ENCODE measurements at regions not wholly inside any gene's neighbourhood (a gene's known extent, or its start where the extent isn't known, plus 50 kb on each side); places are given as distances from the start of the nearest gene placed in this dataset.

GRCh38 chr2:18123211-18123570 lies 244.7 kb downstream of the KCNS3 start:
- no peak for DNase-seq

- DNase-seq = no peak
Observed at GRCh38 chr2:18122544-18123210, 244.2 kb downstream of the KCNS3 start.

- DNase-seq = no peak
Observed at GRCh38 chr2:18119883-18120282, 241.4 kb downstream of the KCNS3 start.

GRCh38 chr2:18118703-18119102 lies 240.2 kb downstream of the KCNS3 start:
- no peak for DNase-seq

GRCh38 chr2:18117592-18117991 lies 239.1 kb downstream of the KCNS3 start:
- peak; percentile 60 for DNase-seq

DNA sequence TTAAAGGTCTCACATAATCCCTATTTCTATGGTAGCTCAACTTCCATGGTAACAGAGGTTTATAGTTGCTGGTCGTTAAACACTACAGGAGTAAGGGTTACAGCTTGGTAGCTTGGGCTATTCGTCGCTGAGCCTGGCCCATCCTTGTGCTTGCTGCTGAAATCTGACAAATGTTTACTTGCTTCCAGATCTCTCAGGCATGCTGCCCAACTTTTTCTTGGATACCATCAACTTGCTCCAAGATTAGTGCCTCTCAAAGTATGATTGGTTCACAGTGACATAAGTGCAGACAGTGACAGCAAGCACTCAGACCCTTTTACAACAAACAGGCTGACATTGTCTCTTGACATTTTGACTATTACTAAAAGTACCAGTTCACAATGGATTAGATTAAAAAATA lies 231.8 kb downstream of the KCNS3 start:
- DNase-seq = no peak

GRCh38 chr2:18106841-18107240 lies 228.4 kb downstream of the KCNS3 start:
- no peak for DNase-seq

- DNase-seq = no peak
Observed at GRCh38 chr2:18105929-18106328, 227.5 kb downstream of the KCNS3 start.

GRCh38 chr2:18104595-18105224 lies 226.2 kb downstream of the KCNS3 start:
- DNase-seq = no peak

DNA sequence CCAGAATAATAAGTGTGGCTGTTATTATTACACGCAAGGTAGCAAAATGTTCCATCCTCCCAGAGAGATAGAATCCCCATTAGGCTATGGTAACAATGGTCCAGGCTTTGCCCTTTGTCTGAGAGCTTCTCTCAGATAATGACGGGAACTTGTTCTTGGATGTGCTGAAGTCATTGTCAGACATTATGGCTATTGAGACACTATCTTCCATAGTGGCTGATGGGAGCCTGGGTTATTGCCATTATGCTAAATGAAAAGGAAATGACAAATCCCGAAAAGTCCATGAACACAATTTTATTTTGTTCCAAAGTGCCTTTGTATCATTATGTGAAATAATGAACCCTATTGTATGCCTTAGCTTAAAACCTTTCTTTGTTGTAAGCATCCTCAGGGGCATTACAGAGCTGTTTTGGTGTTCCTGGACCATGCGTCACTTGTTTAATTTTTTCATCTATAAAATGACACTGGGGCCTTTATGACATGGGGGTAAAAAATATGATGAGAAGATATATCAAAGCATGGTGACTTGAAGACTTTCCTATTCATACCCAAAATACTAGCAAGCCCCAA lies 218.5 kb downstream of the KCNS3 start:
- no peak for DNase-seq

GRCh38 chr2:18094277-18094676 lies 215.8 kb downstream of the KCNS3 start:
- DNase-seq = no peak

GRCh38 chr2:18093196-18093595 lies 214.7 kb downstream of the KCNS3 start:
- DNase-seq = no peak

DNA sequence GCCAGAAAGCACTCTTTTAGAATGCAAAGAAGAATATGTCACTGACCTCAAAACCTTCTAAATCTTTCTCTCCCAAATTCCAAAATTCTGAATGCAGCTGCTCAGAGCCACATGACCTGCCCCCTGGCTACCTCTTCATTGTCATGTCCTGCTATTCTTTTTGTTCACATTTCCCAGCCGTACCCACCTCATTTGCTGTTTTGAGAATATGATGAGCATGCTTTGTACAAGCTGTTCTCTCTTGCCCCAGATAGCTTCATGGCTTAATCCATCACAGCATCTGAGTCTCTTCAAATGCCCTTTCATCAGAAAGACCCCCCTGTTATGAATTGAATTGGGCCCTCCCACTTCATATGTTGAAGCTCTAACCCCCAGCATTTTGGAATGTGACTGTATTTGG lies 214.3 kb downstream of the KCNS3 start:
- no peak for DNase-seq

- DNase-seq = no peak
Observed at GRCh38 chr2:18085593-18085992, 207.1 kb downstream of the KCNS3 start.

- no peak for DNase-seq
Observed at GRCh38 chr2:18084376-18084775, 205.9 kb downstream of the KCNS3 start.

- DNase-seq = no peak
Observed at GRCh38 chr2:18083806-18084205, 205.3 kb downstream of the KCNS3 start.

DNA sequence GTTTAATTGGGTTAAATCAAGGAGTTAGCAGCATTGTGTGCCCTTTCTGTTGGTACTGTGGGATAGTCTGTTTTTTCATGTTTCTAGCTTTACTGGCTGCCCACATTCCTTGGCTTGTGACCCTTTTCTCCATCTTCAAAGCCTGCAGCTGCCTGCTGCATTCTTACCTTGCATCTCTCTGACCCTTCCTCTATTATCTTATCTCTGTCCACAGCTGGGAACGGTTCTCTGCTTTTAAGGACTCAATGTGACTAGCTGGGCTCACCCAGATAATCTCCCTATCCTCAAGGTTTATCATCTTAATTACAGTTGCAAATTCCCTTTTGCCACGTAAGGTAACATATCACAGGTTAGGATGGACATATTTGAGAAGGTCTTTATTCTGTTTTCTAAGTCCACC lies 199.7 kb downstream of the KCNS3 start:
- peak; percentile 50 for DNase-seq

DNA sequence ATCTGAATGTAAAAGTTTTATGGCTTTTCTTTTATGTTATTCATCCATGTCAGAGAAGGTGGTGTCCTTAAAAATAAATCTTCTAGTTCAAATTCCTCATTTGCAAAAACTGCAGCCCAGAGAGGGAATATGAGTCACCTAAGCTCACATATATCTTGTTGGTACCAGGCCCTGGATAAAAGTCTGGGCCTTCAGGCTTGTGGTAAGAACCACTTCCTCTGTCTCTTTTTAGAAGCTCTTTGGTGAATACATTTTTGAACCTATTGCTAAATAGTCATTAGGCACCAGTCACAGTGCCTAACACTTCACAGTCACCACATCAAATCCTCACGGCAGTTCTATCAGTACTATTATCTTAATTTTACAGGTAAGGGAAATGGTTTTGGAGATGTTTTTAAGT lies 199.2 kb downstream of the KCNS3 start:
- peak; percentile 66 for DNase-seq

GRCh38 chr2:18077231-18077630 lies 198.8 kb downstream of the KCNS3 start:
- no peak for DNase-seq

DNA sequence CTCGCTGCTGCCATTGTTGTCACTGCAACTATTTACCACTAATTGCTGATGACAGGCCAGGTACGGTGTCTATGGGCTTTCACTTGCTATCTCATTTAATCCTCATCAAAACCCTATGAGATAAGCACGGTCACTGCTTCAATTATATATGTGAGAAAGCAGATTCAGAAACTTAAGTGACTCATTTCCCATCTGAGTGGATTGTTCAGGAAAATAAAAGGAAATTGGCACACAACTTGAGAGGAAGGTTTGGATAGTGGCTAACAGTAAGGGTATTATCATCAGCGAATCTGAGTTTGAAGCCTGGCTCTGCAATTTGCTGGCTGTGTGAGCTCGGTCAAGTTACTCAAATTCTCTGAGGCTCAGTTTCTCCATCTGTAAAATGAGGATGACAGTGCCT lies 196.0 kb downstream of the KCNS3 start:
- no peak for DNase-seq

DNA sequence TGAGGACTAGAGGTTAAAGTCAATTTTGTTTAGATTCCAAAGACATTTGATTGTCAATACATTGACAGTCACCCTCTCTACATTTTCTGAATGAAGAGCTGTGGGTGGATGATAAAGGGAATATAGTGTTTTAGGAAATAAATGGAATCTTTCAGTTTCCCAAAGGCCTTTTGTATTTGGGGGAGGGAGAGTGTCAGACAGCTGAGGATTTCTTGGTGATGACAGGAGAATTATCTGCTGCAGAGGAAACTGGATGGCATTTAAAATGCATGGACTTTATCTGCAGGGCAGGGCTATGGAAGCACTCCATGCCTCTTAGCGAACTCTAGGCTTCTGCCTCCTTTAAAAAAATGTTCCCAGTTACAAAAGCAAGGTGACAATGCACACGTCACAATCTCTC lies 195.1 kb downstream of the KCNS3 start:
- DNase-seq = no peak

- no peak for DNase-seq
Observed at GRCh38 chr2:18067588-18068384, 189.3 kb downstream of the KCNS3 start.

GRCh38 chr2:18066894-18067293 lies 188.4 kb downstream of the KCNS3 start:
- no peak for DNase-seq

DNA sequence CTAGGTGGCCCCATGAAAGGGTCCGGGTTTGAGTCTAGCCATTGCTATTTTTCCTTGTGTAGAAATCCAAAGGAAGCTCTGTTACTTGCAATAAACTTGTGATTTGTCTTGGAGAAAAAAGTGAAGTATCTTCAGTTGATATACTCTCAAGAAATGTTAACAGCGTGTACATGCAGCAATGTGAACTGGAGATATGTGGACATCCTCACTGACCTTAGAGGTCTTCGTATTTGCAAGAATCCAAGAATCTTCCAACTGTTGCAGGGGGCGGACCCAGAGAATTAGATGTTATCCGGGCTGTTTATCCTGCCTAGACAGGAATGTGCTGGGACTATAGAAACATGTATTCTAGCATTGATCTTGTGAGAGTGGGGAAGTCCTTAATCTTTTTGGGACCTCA lies 187.6 kb downstream of the KCNS3 start:
- DNase-seq = no peak

Data from hematopoietic multipotent progenitor cell treated with erythropoietin and hydrocortisone succinate and interleukin-3 and kit ligand, for 6 days (in vitro differentiated cells).